ENCODE measurements at regions not wholly inside any gene's neighbourhood (a gene's known extent, or its start where the extent isn't known, plus 50 kb on each side); places are given as distances from the start of the nearest gene placed in this dataset.

- TF ChIP-seq EZH2 (IDR thresholded peaks at IDR 0.05; ENCODE audit: borderline replicate concordance, low read depth, low read length, severe bottlenecking) (no peak), CTCF (IDR thresholded peaks at IDR 0.05; ENCODE audit: borderline replicate concordance, extremely low read depth, low read length, poor library complexity, severe bottlenecking) (no peak)
These were observed 294.3 kb upstream of the SOX4 start for GRCh38 chr6:21299216-21299615.

Measured in DND-41 (cell line).